HT1080 (cell line): ENCODE measurements at regions not wholly inside any gene's neighbourhood (a gene's known extent, or its start where the extent isn't known, plus 50 kb on each side); places are given as distances from the start of the nearest gene placed in this dataset.

ENCODE experiments used
- DNase-seq: peaks from one replicate; pipeline ENCODE4 v3.0.0-alpha.2; 2015; ENCODE audit warnings: low read depth

GRCh38 chr13:106990594-106990993 lies 422.7 kb upstream of the ARGLU1 start:
- DNase-seq: no peak

- DNase-seq: no peak
These were observed 421.9 kb upstream of the ARGLU1 start for GRCh38 chr13:106989876-106990275.

DNA sequence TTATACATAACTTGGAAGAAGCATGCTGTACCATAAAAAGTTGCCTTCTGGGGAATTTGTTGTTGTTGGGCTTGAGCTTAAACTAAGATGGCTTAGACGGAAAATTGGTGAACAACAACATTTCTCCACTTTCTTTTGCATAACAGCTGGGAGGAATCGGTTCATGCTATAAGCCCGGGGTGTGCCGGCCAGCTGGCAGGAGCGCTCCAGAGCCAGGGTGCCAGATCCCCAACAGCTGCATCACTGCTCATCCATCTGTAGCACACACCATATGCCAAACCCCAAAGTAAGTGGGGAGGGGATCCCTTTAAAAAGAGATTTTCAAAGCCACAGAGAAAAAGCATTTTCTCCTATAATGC lies 419.5 kb upstream of the ARGLU1 start:
- DNase-seq: no peak

DNA sequence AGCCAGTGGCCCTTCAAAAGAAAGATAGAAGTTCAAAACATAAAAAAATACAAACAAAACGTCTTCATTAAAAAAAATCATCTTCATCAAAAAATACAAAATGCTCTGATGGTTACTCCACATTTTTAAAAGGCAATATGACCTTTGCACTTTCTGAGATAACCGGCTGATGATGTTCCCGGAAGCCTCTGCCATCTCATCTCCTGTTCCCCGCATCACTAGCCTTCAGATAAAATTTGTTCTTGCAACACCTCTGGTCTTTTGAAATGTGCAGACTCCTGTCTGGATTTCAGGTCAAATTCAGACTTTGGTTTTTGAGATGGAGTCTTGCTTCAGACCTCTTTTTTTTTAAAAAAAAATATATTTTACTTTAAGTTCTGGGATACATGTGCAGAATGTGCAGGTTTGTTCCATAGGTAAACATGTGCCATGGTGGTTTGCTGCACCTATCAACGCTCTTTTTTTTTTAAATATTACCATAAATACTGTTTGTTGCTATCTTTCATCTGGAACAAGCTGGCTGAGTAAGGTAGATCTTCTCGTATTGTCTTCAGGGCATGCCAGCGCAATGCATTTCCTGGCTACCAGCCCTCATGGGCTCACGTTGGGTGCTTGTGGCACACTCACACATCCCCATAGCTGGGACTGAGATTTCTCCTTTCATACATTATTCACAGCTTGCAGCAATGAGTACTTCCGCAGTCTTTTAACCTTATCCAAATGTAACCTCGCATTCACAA lies 418.9 kb upstream of the ARGLU1 start:
- DNase-seq: no peak

GRCh38 chr13:106986033-106986484 lies 418.1 kb upstream of the ARGLU1 start:
- no peak for DNase-seq

DNA sequence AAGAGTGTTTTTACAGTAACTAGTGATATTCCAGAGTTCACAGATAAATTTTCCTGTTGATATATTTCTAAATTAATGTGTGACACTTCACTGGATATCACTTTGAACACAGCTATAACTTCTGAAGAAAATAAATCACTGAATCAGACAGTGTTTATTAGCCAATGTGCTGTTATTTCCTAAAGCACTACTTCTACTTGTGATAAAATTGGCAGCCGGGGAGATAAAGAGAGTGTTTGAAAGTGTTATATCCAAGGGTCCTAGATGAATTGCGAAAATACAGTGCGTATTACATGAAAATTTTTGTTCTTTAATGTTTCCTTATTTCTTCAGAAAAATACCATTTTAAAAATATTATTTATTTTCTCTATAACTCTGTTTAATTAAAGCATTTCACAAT lies 417.5 kb upstream of the ARGLU1 start:
- no peak for DNase-seq

DNA sequence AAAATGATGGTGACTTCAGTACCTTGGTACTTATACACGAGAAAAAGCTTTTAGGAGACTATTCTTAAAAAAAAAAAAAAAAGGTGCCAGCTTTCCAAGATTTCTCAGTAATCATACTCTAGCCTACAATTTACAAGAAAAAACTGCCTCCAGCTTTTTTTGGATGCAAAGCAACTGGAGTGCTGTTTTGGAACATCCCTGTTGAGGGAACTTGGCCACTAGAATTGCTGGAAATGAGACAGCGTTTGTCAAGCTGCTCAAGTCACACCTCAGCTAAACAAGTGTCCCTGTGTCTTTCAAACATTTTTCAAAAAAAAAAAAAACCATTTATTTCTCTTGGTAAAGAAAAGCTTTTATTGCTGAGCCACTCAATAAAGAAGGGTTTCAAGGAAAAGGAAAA lies 413.1 kb upstream of the ARGLU1 start:
- DNase-seq: no peak

DNA sequence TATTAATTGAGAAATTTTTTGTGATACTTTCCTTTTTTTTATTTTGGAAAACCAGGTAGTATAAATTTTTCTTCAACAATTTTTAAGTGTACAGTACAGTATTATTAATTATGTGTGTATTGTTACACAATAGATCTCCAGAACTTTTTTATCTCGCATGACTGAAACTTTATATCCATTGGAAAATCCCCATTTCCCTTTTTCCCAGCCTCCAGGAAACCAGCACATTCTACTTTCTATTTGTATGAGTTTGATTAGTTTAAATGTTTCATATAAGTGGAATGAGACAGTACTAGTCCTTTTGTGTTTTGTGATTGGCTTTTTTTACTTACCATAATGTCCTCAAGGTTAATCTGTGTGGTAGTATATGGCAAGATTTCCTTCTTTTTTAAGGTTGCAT lies 399.5 kb upstream of the ARGLU1 start:
- DNase-seq: no peak

GRCh38 chr13:106963151-106963550 lies 395.2 kb upstream of the ARGLU1 start:
- DNase-seq: no peak

GRCh38 chr13:106961651-106962050 lies 393.7 kb upstream of the ARGLU1 start:
- no peak for DNase-seq

GRCh38 chr13:106961216-106961615 lies 393.3 kb upstream of the ARGLU1 start:
- DNase-seq: no peak

- no peak for DNase-seq
These were observed 390.7 kb upstream of the ARGLU1 start for GRCh38 chr13:106958621-106959048.

DNA sequence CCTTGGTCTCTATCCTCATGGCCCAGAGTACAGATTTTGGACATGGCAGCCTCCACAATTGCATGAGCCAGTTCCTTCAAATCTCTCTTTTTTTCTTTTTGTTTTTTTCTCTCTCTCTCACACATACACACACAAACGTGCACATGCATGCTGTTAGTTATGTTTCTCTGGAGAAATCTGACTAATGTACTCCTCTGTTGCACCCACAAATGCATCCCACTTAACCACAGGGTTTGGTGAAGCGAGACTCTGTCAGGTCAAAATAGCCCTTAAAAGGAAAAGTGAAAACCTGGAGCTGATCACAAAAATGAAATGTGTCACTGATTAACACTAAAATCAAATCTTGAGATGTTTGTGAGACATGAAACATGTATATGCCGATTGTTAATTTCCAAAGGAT lies 374.6 kb upstream of the ARGLU1 start:
- DNase-seq: no peak

GRCh38 chr13:106941779-106942178 lies 373.8 kb upstream of the ARGLU1 start:
- DNase-seq: no peak

GRCh38 chr13:106927421-106927820 lies 359.5 kb upstream of the ARGLU1 start:
- no peak for DNase-seq

- DNase-seq: no peak
These were observed 354.4 kb upstream of the ARGLU1 start for GRCh38 chr13:106922384-106922783.

DNA sequence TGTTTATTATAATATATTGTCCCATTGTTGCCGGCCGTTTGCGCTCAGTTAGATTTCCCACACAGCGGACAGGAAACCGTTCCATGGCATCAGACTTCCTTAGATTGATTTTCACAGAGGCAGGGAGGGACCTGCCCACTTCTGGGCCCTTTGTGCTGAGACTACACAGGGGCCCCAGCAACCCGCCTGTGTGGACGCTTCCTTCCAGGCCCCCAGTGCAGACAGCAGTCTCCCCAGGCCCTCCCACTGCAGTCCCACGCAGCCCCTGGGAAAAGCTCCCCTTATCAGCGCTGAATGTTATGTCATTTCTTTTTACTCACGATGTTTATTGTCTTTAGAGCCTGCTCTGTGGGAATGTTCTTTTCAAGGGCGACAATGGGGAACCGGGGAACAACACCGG lies 351.7 kb upstream of the ARGLU1 start:
- DNase-seq: no peak

DNA sequence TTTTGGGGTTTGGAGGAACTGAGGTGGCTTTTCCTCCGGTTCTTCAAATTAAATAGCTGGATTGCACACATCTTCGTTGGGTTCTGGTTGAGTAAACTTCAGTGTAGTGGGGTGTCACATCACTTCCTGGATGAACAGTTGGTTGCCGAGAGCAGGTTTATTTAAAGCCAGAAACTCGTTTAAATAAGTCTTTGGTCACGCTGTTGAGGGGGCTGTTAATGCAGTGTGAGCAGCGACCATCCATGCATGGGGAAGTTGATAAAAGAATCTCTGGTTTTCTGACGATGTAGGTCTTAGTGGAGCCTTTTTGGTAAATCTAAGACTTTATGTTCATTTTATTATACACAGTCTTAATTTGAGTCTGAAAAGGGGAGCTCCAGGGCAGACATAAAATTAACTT lies 351.2 kb upstream of the ARGLU1 start:
- no peak for DNase-seq

- no peak for DNase-seq
These were observed 350.6 kb upstream of the ARGLU1 start for GRCh38 chr13:106918557-106918860.

GRCh38 chr13:106917673-106918556 lies 350.0 kb upstream of the ARGLU1 start:
- DNase-seq: peak; percentile 66

- no peak for DNase-seq
These were observed 349.2 kb upstream of the ARGLU1 start for GRCh38 chr13:106917024-106917571.

- DNase-seq: no peak
These were observed 348.5 kb upstream of the ARGLU1 start for GRCh38 chr13:106916329-106916976.
